GM12878 (cell line): ENCODE measurements at regions not wholly inside any gene's neighbourhood (a gene's known extent, or its start where the extent isn't known, plus 50 kb on each side); places are given as distances from the start of the nearest gene placed in this dataset.

Source experiments
- ATAC-seq: fragments of 200-7000 bp; cut with Tn5 transposase; 3 replicates; pipeline ENCODE4 v1.9.1; 2020; ENCODE audit warnings: mild to moderate bottlenecking, moderate library complexity
- BruUV-seq: library from RNA; stranded (reverse); fragments of 400-500 nt; replicated peaks from 2 replicates; lab custom pipeline; 2021; lab: Mats Ljungman, UMichigan
- CTCF ChIA-PET: fragments of 300-600 bp; sonication (Branson Sonifier 250); formaldehyde crosslinking; extraction: SDS; loops from one replicate; lab custom pipeline; 2021; ENCODE audit warnings: inconsistent platforms; lab: Yijun Ruan, JAX
- POLR2A ChIA-PET: fragments of 350-600 bp; formaldehyde crosslinking; extraction: SDS; loops from one replicate; lab custom pipeline; 2021; ENCODE audit warnings: inconsistent platforms; lab: Charles Lee
- RAD21 ChIA-PET: fragments of 300-600 bp; sonication (Branson Sonifier 250); formaldehyde crosslinking; loops from one replicate; lab custom pipeline; 2023; ENCODE audit warnings: antibody characterized with exemption; ENCODE audit not compliant: unreplicated experiment; lab: Charles Lee
- SMC1A ChIA-PET: fragments of 300-600 bp; sonication (Branson Sonifier 250); formaldehyde crosslinking; loops from one replicate; lab custom pipeline; 2023; ENCODE audit not compliant: unreplicated experiment, uncharacterized antibody; lab: Charles Lee
- DNase-seq: peaks from one replicate; pipeline ENCODE4 v3.0.0-alpha.2; 2011; ENCODE audit warnings: low read depth, low spot score
- FAIRE-seq: peaks from 3 replicates; lab custom pipeline; 2011; peaks lifted over from hg19 to GRCh38; lab: Jason Lieb, UNC
- H2AFZ ChIP-seq: 2 replicates; pipeline ENCODE4 v1.6.0; 2011; ENCODE audit warnings: low read depth, low read length, control low read depth; ENCODE audit not compliant: control insufficient read depth
- H3K27ac ChIP-seq: 2 replicates; pipeline ENCODE4 v1.5.1; 2011; ENCODE audit warnings: control low read depth; ENCODE audit not compliant: control insufficient read depth, insufficient read depth
- H3K27me3 ChIP-seq, 2 experiments: replicated peaks in 1 of 2; 2 replicates each; pipeline versions ENCODE4 v1.6.0 to v1.6.1; 2011; ENCODE audit warnings: low read length in 1 of 2; ENCODE audit not compliant: control insufficient read depth in 2 of 2, insufficient read depth in 2 of 2
- H3K36me3 ChIP-seq, 2 experiments: 2 replicates each; pipeline ENCODE4 v1.5.1; 2011; ENCODE audit warnings: low read length in 1 of 2; ENCODE audit not compliant: control insufficient read depth in 2 of 2, insufficient read depth in 2 of 2
- H3K4me1 ChIP-seq: 2 replicates; pipeline ENCODE4 v1.6.1; 2011; ENCODE audit warnings: mild to moderate bottlenecking, low read length, moderate library complexity, mixed read lengths; ENCODE audit not compliant: control insufficient read depth, insufficient read depth
- H3K4me2 ChIP-seq: 2 replicates; pipeline ENCODE4 v1.6.0; 2011; ENCODE audit warnings: control low read depth; ENCODE audit not compliant: control insufficient read depth, insufficient read depth
- H3K4me3 ChIP-seq: fragments of 200-600 bp; sonication (generic); 2 replicates; pipeline ENCODE4 v1.5.1; 2016
- H3K79me2 ChIP-seq: 2 replicates; pipeline ENCODE4 v1.6.0; 2011; ENCODE audit warnings: low read length; ENCODE audit not compliant: control insufficient read depth, insufficient read depth
- H3K9ac ChIP-seq: 2 replicates; pipeline ENCODE4 v1.8.0; 2011; ENCODE audit warnings: low read length, control low read depth, mixed read lengths; ENCODE audit not compliant: control insufficient read depth, insufficient read depth
- H3K9me3 ChIP-seq: replicated peaks from 3 replicates; pipeline ENCODE4 v1.5.1; 2011; ENCODE audit warnings: mild to moderate bottlenecking, low read length; ENCODE audit not compliant: control insufficient read depth, insufficient read depth
- H4K20me1 ChIP-seq: 2 replicates; pipeline ENCODE4 v1.6.0; 2011; ENCODE audit not compliant: control insufficient read depth, insufficient read depth
- BHLHE40 ChIP-seq, 2 experiments: fragments of 450-650 bp in 1 of 2; IDR thresholded peaks; 2 replicates each; pipeline ENCODE4 v1.6.1; 2011 to 2017; ENCODE audit warnings: low read depth in 2 of 2, borderline replicate concordance in 1 of 2, improper control_type of control experiment in 1 of 2, low read length in 1 of 2, mild to moderate bottlenecking in 1 of 2
- CBFB ChIP-seq: IDR thresholded peaks from 2 replicates; pipeline ENCODE4 v1.6.1; 2016; ENCODE audit warnings: antibody characterized with exemption, low read depth
- CBX3 ChIP-seq: fragments of 200-600 bp; sonication (generic); IDR thresholded peaks from 2 replicates; pipeline ENCODE4 v1.6.1; 2016; ENCODE audit warnings: low read depth, borderline replicate concordance
- CREM ChIP-seq: IDR thresholded peaks from 2 replicates; pipeline ENCODE4 v1.6.1; 2014; ENCODE audit warnings: antibody characterized with exemption, low read depth
- HDAC6 ChIP-seq: fragments of 200-600 bp; sonication (generic); IDR thresholded peaks from one replicate; pipeline ENCODE4 v1.8.0; 2017; ENCODE audit warnings: antibody characterized with exemption; ENCODE audit not compliant: unreplicated experiment
- KDM1A ChIP-seq: fragments of 200-600 bp; sonication (generic); IDR thresholded peaks from 2 replicates; pipeline ENCODE4 v1.6.1; 2016; ENCODE audit warnings: borderline replicate concordance
- MEF2A ChIP-seq: IDR thresholded peaks from 2 replicates; pipeline ENCODE4 v1.6.1; 2011; ENCODE audit warnings: low read depth, mild to moderate bottlenecking, low read length, moderate library complexity; ENCODE audit not compliant: insufficient read depth
- MYB ChIP-seq: fragments of 150-350 bp; IDR thresholded peaks from 2 replicates; pipeline ENCODE4 v1.6.1; 2014; ENCODE audit warnings: mild to moderate bottlenecking, low read depth, low read length, borderline replicate concordance
- NR2C2 ChIP-seq: IDR thresholded peaks from 2 replicates; pipeline ENCODE4 v1.6.1; 2011; ENCODE audit warnings: borderline replicate concordance, low read depth; ENCODE audit not compliant: control insufficient read depth, insufficient read length
- PAX8 ChIP-seq: fragments of 450-650 bp; IDR thresholded peaks from 2 replicates; pipeline ENCODE4 v1.6.1; 2017; ENCODE audit warnings: mild to moderate bottlenecking, moderate library complexity
- RAD21 ChIP-seq: IDR thresholded peaks from 2 replicates; pipeline ENCODE4 v1.6.1; 2011; ENCODE audit warnings: mild to moderate bottlenecking, low read depth, low read length, moderate library complexity; ENCODE audit not compliant: insufficient read depth
- WGBS: methylation state at CpG from one replicate; pipeline ENCODE4 v1.1.6; 2016; ENCODE audit warnings: low lambda C conversion rate; ENCODE audit not compliant: insufficient replicate concordance, insufficient coverage; ENCODE audit errors: missing lambda C conversion rate; 5-methylcytosine and 5-hydroxymethylcytosine counted together
- in situ Hi-C: fragments of 300-500 bp; cut with MboI; formaldehyde crosslinking; loops from 9 replicates; pipeline ENCODE4 v1.14.3; 2018; ENCODE audit warnings: mixed read lengths
- intact Hi-C: fragments of 100-400 bp; cut with micrococcal nuclease; formaldehyde crosslinking; loops from one replicate; pipeline ENCODE4 v1.14.2; 2022; ENCODE audit not compliant: unreplicated experiment
- TF ChIP-seq, protein P1 (sequence below): fragments of 450-650 bp; IDR thresholded peaks from 2 replicates; pipeline ENCODE4 v1.6.1; 2016; ENCODE audit warnings: mild to moderate bottlenecking
- TF ChIP-seq, protein P2 (sequence below): fragments of 450-650 bp; IDR thresholded peaks from 2 replicates; pipeline ENCODE4 v1.6.1; 2018; ENCODE audit warnings: mild to moderate bottlenecking, low read depth, moderate library complexity; ENCODE audit not compliant: partially characterized antibody
- TF ChIP-seq, protein P3 (sequence below): fragments of 150-350 bp; IDR thresholded peaks from 2 replicates; pipeline ENCODE4 v1.6.1; 2014; ENCODE audit warnings: mild to moderate bottlenecking, low read depth, low read length

DNA sequence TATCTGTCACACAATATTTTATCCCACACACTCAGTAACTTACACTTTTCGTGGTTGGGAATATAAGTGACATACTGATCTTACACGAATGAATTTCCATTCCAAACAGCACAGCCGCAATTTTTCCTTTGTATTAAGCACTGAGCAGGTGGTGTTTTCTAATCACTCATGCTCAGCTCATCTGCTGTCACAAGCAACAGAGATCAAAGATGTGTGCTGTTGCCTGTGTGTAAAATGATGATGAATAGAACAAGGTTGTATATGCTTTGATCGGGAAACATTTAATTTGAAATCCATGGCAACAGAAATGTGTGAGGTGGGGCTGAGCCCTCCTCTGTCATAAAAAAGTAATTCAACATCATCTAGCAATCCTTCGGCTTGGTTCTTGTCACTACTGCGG lies 927.7 kb upstream of the MBL2 start:
- H3K4me2 ChIP-seq: no peak overlapping the region
- SMC1A ChIA-PET: no interaction called here
- no peak overlapping the region for H3K9ac ChIP-seq
- RAD21 ChIA-PET: no interaction called here
- DNase-seq: no peak
- TF ChIP-seq, protein P1, sequence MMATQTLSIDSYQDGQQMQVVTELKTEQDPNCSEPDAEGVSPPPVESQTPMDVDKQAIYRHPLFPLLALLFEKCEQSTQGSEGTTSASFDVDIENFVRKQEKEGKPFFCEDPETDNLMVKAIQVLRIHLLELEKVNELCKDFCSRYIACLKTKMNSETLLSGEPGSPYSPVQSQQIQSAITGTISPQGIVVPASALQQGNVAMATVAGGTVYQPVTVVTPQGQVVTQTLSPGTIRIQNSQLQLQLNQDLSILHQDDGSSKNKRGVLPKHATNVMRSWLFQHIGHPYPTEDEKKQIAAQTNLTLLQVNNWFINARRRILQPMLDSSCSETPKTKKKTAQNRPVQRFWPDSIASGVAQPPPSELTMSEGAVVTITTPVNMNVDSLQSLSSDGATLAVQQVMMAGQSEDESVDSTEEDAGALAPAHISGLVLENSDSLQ: no peak
- TF ChIP-seq BHLHE40 (IDR thresholded peaks at IDR 0.05; ENCODE audit: borderline replicate concordance in 1 of 2, low read depth in 2 of 2, low read length in 1 of 2) (no peak), CREM (no peak), CBX3 (no peak), KDM1A (no peak), MYB (no peak), PAX8 (no peak), NR2C2 (no peak), RAD21 (no peak), MEF2A (no peak), CBFB (no peak), HDAC6 (no peak)
- TF ChIP-seq, protein P2, sequence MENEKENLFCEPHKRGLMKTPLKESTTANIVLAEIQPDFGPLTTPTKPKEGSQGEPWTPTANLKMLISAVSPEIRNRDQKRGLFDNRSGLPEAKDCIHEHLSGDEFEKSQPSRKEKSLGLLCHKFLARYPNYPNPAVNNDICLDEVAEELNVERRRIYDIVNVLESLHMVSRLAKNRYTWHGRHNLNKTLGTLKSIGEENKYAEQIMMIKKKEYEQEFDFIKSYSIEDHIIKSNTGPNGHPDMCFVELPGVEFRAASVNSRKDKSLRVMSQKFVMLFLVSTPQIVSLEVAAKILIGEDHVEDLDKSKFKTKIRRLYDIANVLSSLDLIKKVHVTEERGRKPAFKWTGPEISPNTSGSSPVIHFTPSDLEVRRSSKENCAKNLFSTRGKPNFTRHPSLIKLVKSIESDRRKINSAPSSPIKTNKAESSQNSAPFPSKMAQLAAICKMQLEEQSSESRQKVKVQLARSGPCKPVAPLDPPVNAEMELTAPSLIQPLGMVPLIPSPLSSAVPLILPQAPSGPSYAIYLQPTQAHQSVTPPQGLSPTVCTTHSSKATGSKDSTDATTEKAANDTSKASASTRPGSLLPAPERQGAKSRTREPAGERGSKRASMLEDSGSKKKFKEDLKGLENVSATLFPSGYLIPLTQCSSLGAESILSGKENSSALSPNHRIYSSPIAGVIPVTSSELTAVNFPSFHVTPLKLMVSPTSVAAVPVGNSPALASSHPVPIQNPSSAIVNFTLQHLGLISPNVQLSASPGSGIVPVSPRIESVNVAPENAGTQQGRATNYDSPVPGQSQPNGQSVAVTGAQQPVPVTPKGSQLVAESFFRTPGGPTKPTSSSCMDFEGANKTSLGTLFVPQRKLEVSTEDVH: no peak
- TF ChIP-seq, protein P3, sequence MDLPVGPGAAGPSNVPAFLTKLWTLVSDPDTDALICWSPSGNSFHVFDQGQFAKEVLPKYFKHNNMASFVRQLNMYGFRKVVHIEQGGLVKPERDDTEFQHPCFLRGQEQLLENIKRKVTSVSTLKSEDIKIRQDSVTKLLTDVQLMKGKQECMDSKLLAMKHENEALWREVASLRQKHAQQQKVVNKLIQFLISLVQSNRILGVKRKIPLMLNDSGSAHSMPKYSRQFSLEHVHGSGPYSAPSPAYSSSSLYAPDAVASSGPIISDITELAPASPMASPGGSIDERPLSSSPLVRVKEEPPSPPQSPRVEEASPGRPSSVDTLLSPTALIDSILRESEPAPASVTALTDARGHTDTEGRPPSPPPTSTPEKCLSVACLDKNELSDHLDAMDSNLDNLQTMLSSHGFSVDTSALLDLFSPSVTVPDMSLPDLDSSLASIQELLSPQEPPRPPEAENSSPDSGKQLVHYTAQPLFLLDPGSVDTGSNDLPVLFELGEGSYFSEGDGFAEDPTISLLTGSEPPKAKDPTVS: no peak
- H3K27ac ChIP-seq: no peak overlapping the region
- no peak for ATAC-seq
- no peaks in the 10 kb centered on the region for H4K20me1 ChIP-seq
- no peak overlapping the region for H2AFZ ChIP-seq
- H3K36me3 ChIP-seq: no peaks in the 10 kb centered on the region
- CTCF ChIA-PET: interaction anchor here (0.5 kb wide), 1 partner anchor 13 kb away, joined by 4 read pairs; no protein-coding TSS in a partner anchor
- no TSS peak for BruUV-seq
- intact Hi-C loops: no loop called here
- WGBS: 36% methylated on average over 6 of the region's 6 CpGs
- H3K4me3 ChIP-seq: no peak overlapping the region
- no peak for FAIRE-seq
- no peaks in the 10 kb centered on the region for H3K79me2 ChIP-seq
- H3K4me1 ChIP-seq: no peaks in the 10 kb centered on the region
- H3K9me3 ChIP-seq: no peaks in the 10 kb centered on the region
- POLR2A ChIA-PET: no interaction called here
- no peaks in the 10 kb centered on the region for H3K27me3 ChIP-seq
- in situ Hi-C loops: no loop called here
